HG03565 (cell line): ENCODE measurements at regions not wholly inside any gene's neighbourhood (a gene's known extent, or its start where the extent isn't known, plus 50 kb on each side); places are given as distances from the start of the nearest gene placed in this dataset.

Source experiments
- ATAC-seq: cut with Tn5 transposase; IDR thresholded peaks from one replicate; pipeline ENCODE4 v1.9.1; 2021; ENCODE audit warnings: mild to moderate bottlenecking, moderate library complexity; ENCODE audit not compliant: unreplicated experiment

- no peak for ATAC-seq
Observed at GRCh38 chr14:22460461-22461195, 128.4 kb downstream of the DAD1 start.

GRCh38 chr14:22458737-22459136, 130.3 kb downstream of the DAD1 start:
- no peak for ATAC-seq

GRCh38 chr14:22456998-22457594, 131.9 kb downstream of the DAD1 start:
- ATAC-seq, result no peak

GRCh38 chr14:22456421-22456820, 132.6 kb downstream of the DAD1 start:
- no peak for ATAC-seq

- no peak for ATAC-seq
Observed at GRCh38 chr14:22452330-22452729, 136.7 kb downstream of the DAD1 start.

GRCh38 chr14:22450266-22450665, 138.8 kb downstream of the DAD1 start:
- ATAC-seq, result no peak

GRCh38 chr14:22449600-22449905, 139.5 kb downstream of the DAD1 start:
- no peak for ATAC-seq

GRCh38 chr14:22448905-22449599, 140.0 kb downstream of the DAD1 start:
- ATAC-seq, result peak; percentile 39

- ATAC-seq, result peak; percentile 65
Observed at GRCh38 chr14:22448035-22448904, 140.8 kb downstream of the DAD1 start.

- no peak for ATAC-seq
Observed at GRCh38 chr14:22438742-22439141, 150.3 kb downstream of the DAD1 start.

- no peak for ATAC-seq
Observed at GRCh38 chr14:22434901-22435550, 154.0 kb downstream of the DAD1 start.

GRCh38 chr14:22434030-22434429, 155.0 kb downstream of the DAD1 start:
- ATAC-seq, result no peak

GRCh38 chr14:22433069-22433468, 156.0 kb downstream of the DAD1 start:
- no peak for ATAC-seq

GRCh38 chr14:22432348-22432976, 156.6 kb downstream of the DAD1 start:
- ATAC-seq, result no peak

GRCh38 chr14:22429546-22430294, 159.3 kb downstream of the DAD1 start:
- no peak for ATAC-seq

- ATAC-seq, result no peak
Observed at GRCh38 chr14:22428700-22429291, 160.2 kb downstream of the DAD1 start.

GRCh38 chr14:22427771-22428231, 161.2 kb downstream of the DAD1 start:
- no peak for ATAC-seq

- no peak for ATAC-seq
Observed at GRCh38 chr14:22426711-22427110, 162.3 kb downstream of the DAD1 start.

GRCh38 chr14:22423958-22424357, 165.1 kb downstream of the DAD1 start:
- no peak for ATAC-seq
